Ishikawa (cell line): ENCODE measurements at regions not wholly inside any gene's neighbourhood (a gene's known extent, or its start where the extent isn't known, plus 50 kb on each side); places are given as distances from the start of the nearest gene placed in this dataset.

ENCODE experiments used
- CEBPB ChIP-seq: IDR thresholded peaks from 2 replicates; pipeline ENCODE4 v1.6.1; 2012
- CREB1 ChIP-seq: IDR thresholded peaks from 2 replicates; pipeline ENCODE4 v1.6.1; 2012; ENCODE audit warnings: low read depth
- EGR1 ChIP-seq: IDR thresholded peaks from 2 replicates; pipeline ENCODE4 v1.6.1; 2012
- EP300 ChIP-seq: IDR thresholded peaks from 2 replicates; pipeline ENCODE4 v1.6.1; 2012; ENCODE audit warnings: borderline replicate concordance
- FOXM1 ChIP-seq: IDR thresholded peaks from 2 replicates; pipeline ENCODE4 v1.6.1; 2012; ENCODE audit warnings: low read depth, borderline replicate concordance
- NFIC ChIP-seq: IDR thresholded peaks from 2 replicates; pipeline ENCODE4 v1.6.1; 2012
- RAD21 ChIP-seq: IDR thresholded peaks from 2 replicates; pipeline ENCODE4 v1.6.1; 2012; ENCODE audit warnings: low read depth
- TAF1 ChIP-seq: IDR thresholded peaks from 2 replicates; pipeline ENCODE4 v1.6.1; 2012; ENCODE audit warnings: low read depth, mild to moderate bottlenecking
- TCF12 ChIP-seq: IDR thresholded peaks from 2 replicates; pipeline ENCODE4 v1.6.1; 2012; ENCODE audit warnings: low read depth
- TEAD4 ChIP-seq: IDR thresholded peaks from 2 replicates; pipeline ENCODE4 v1.6.1; 2012
- USF1 ChIP-seq: IDR thresholded peaks from 2 replicates; pipeline ENCODE4 v1.6.1; 2012
- YY1 ChIP-seq: IDR thresholded peaks from 2 replicates; pipeline ENCODE4 v1.6.1; 2012; ENCODE audit warnings: low read depth
- ZBTB7A ChIP-seq: IDR thresholded peaks from 2 replicates; pipeline ENCODE4 v1.6.1; 2012; ENCODE audit warnings: low read depth
- TF ChIP-seq, protein P1 (sequence below): IDR thresholded peaks from 2 replicates; pipeline ENCODE4 v1.6.1; 2012; ENCODE audit warnings: low read depth, mild to moderate bottlenecking
- TF ChIP-seq, protein P2 (sequence below): IDR thresholded peaks from 2 replicates; pipeline ENCODE4 v1.6.1; 2012

DNA sequence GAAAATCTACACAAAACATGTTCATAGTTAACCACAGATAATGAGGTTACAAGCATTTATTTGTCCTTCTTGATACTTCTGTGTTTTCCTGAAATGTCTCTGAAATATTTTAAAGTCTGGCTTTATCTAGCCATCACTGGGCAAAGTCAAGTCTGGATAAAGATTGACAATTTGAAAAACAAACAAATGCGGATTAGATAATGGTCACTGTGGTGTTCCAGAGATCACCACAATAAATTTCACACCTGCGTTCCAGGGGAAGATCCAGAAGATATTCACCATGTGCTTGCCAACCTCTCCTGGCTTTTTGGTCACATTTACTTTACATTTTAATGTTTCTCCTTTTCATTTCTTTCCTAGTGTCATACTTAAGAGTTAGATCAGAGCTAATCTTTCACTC is 109.7 kb upstream of the CCDC28A start:
- TF ChIP-seq TCF12, result no peak
- no peak for TF ChIP-seq TEAD4
- TF ChIP-seq EP300, result no peak
- TF ChIP-seq TAF1, result no peak
- TF ChIP-seq CEBPB, result no peak
- TF ChIP-seq, protein P1, sequence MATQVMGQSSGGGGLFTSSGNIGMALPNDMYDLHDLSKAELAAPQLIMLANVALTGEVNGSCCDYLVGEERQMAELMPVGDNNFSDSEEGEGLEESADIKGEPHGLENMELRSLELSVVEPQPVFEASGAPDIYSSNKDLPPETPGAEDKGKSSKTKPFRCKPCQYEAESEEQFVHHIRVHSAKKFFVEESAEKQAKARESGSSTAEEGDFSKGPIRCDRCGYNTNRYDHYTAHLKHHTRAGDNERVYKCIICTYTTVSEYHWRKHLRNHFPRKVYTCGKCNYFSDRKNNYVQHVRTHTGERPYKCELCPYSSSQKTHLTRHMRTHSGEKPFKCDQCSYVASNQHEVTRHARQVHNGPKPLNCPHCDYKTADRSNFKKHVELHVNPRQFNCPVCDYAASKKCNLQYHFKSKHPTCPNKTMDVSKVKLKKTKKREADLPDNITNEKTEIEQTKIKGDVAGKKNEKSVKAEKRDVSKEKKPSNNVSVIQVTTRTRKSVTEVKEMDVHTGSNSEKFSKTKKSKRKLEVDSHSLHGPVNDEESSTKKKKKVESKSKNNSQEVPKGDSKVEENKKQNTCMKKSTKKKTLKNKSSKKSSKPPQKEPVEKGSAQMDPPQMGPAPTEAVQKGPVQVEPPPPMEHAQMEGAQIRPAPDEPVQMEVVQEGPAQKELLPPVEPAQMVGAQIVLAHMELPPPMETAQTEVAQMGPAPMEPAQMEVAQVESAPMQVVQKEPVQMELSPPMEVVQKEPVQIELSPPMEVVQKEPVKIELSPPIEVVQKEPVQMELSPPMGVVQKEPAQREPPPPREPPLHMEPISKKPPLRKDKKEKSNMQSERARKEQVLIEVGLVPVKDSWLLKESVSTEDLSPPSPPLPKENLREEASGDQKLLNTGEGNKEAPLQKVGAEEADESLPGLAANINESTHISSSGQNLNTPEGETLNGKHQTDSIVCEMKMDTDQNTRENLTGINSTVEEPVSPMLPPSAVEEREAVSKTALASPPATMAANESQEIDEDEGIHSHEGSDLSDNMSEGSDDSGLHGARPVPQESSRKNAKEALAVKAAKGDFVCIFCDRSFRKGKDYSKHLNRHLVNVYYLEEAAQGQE, result no peak
- TF ChIP-seq USF1, result no peak
- TF ChIP-seq RAD21, result no peak
- no peak for TF ChIP-seq YY1
- no peak for TF ChIP-seq ZBTB7A
- no peak for TF ChIP-seq CREB1
- no peak for TF ChIP-seq FOXM1
- TF ChIP-seq EGR1, result no peak
- no peak for TF ChIP-seq NFIC
- TF ChIP-seq, protein P2, sequence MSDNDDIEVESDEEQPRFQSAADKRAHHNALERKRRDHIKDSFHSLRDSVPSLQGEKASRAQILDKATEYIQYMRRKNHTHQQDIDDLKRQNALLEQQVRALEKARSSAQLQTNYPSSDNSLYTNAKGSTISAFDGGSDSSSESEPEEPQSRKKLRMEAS, result no peak

DNA sequence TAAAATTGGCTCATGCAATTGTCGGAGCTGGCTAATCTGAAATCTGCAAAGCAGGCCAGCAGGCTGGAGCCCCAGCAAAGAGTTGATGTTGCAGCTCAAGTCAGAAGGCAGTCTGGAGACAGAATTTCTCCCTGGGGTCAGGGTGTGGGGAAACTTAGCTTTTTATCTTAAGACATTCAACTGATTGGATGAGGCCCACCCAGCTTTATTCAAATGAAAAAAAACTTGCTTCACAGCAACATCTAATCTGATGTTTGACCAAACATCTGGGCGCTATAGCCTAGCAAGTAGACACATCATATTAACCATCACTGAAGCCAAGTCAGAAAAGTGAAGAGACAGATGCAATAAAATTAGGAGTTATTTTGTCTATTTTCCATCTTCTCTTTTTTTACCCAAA is 108.8 kb upstream of the CCDC28A start:
- TF ChIP-seq CEBPB, result no peak
- no peak for TF ChIP-seq TAF1
- no peak for TF ChIP-seq RAD21
- no peak for TF ChIP-seq TEAD4
- TF ChIP-seq EP300, result no peak
- TF ChIP-seq TCF12, result no peak
- no peak for TF ChIP-seq CREB1
- TF ChIP-seq, protein P2, result no peak
- no peak for TF ChIP-seq FOXM1
- TF ChIP-seq YY1, result no peak
- no peak for TF ChIP-seq ZBTB7A
- TF ChIP-seq NFIC, result no peak
- TF ChIP-seq EGR1, result no peak
- TF ChIP-seq USF1, result no peak
- TF ChIP-seq, protein P1, result no peak

DNA sequence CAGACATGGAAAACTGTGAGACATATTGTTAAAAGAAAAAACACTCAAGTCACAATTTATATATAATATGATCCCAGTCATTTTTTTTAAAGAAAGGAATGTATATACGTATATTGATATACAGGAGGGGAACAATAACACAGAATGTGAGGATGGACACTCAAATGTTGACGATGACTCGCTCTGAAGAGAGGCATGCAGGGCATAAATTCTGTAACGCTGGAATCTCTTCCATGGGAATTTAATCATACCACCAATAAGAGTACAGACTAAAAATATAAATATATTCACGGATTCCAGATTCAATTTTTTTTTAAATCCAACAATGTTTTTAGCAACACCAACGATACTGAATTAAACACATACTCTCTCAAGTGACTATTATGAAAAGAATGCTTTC is 106.9 kb upstream of the CCDC28A start:
- TF ChIP-seq EP300, result no peak
- TF ChIP-seq EGR1, result no peak
- TF ChIP-seq USF1, result no peak

GRCh38 chr6:138667408-138667807 is 106.2 kb upstream of the CCDC28A start:
- no peak for TF ChIP-seq FOXM1
- TF ChIP-seq EP300, result no peak
- TF ChIP-seq CREB1, result no peak
- no peak for TF ChIP-seq TAF1

DNA sequence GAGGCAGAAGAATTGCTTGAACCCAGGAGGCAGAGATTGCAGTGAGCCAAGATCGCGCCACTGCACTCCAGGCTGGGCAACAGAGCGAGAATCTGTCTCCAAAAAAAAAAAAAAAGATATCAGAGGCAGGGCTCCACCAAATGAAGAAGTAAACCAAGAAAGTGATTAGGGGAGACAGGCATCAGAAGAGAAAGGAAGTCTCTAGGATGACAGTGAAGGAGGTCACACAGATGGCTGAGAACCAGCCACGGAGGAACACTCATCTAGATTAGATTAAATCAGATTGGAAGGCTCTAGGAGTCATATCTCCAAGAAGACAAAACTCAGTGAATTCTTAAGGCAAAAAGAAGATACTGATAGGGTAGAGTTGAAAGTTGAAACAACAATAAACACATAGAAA is 102.2 kb upstream of the CCDC28A start:
- TF ChIP-seq EGR1 (no peak), EP300 (no peak), USF1 (no peak), RAD21 (no peak), TAF1 (no peak), FOXM1 (no peak), YY1 (no peak), ZBTB7A (no peak), NFIC (no peak), TCF12 (no peak), CEBPB (no peak), TEAD4 (no peak)
- TF ChIP-seq, protein P2, result no peak
